OCI-LY1 (cell line): ENCODE measurements at regions not wholly inside any gene's neighbourhood (a gene's known extent, or its start where the extent isn't known, plus 50 kb on each side); places are given as distances from the start of the nearest gene placed in this dataset.
"Not testable (repeated sequence)": the region's sequence is repeated elsewhere in the genome, so short reads cannot be mapped to it uniquely, and the experiment has no call there.

Experiments
- H2AFZ ChIP-seq: fragments of 200-600 bp; sonication (generic), shearing (Covaris generic); 2 replicates; pipeline ENCODE4 v1.6.0; 2014; ENCODE audit warnings: antibody characterized with exemption, mild to moderate bottlenecking, low read length
- H3F3A ChIP-seq: fragments of 200-600 bp; sonication (generic), shearing (Covaris generic); 2 replicates; pipeline ENCODE4 v1.6.0; 2014; ENCODE audit warnings: mild to moderate bottlenecking, antibody characterized with exemption, low read length, moderate library complexity; ENCODE audit not compliant: insufficient read depth
- H3K27ac ChIP-seq: fragments of 200-600 bp; sonication (generic); 2 replicates; pipeline ENCODE4 v1.5.1; 2014; ENCODE audit warnings: low read length, mixed run types, mild to moderate bottlenecking, low read depth; ENCODE audit not compliant: poor library complexity, severe bottlenecking
- H3K27me3 ChIP-seq: fragments of 200-600 bp; sonication (generic); 2 replicates; pipeline ENCODE4 v1.6.0; 2014; ENCODE audit warnings: antibody characterized with exemption, mild to moderate bottlenecking, low read length, moderate library complexity; ENCODE audit not compliant: insufficient read depth
- H3K36me3 ChIP-seq: fragments of 200-600 bp; sonication (generic); 2 replicates; pipeline ENCODE4 v1.6.1; 2014; ENCODE audit warnings: mild to moderate bottlenecking, antibody characterized with exemption, low read length, moderate library complexity, mixed read lengths; ENCODE audit not compliant: insufficient read depth
- H3K4me1 ChIP-seq: fragments of 200-600 bp; sonication (generic); 2 replicates; pipeline ENCODE4 v1.5.1; 2014; ENCODE audit warnings: mild to moderate bottlenecking, low read length, moderate library complexity; ENCODE audit not compliant: insufficient read depth, severe bottlenecking
- H3K4me2 ChIP-seq: fragments of 200-600 bp; sonication (generic), shearing (Covaris generic); 2 replicates; pipeline ENCODE4 v1.6.1; 2014; ENCODE audit warnings: low read length
- H3K4me3 ChIP-seq: fragments of 200-600 bp; sonication (generic); 2 replicates; pipeline ENCODE4 v1.5.1; 2014; ENCODE audit warnings: low read length, low read depth, mild to moderate bottlenecking, mixed read lengths; ENCODE audit not compliant: poor library complexity, severe bottlenecking
- H3K79me2 ChIP-seq: fragments of 200-600 bp; shearing (Covaris generic); 2 replicates; pipeline ENCODE4 v1.6.1; 2016; ENCODE audit warnings: mixed run types, low read length, mixed read lengths; ENCODE audit not compliant: insufficient read depth
- H3K9ac ChIP-seq: fragments of 200-600 bp; sonication (generic), shearing (Covaris generic); 2 replicates; pipeline ENCODE4 v1.6.1; 2014; ENCODE audit warnings: mild to moderate bottlenecking, low read length, mixed read lengths
- H3K9me2 ChIP-seq: fragments of 200-600 bp; sonication (generic), shearing (Covaris generic); 2 replicates; pipeline ENCODE4 v1.6.1; 2014; ENCODE audit warnings: low read depth, mild to moderate bottlenecking, low read length, mixed read lengths
- H3K9me3 ChIP-seq: fragments of 200-600 bp; shearing (Covaris generic); 2 replicates; pipeline ENCODE4 v1.6.1; 2014; ENCODE audit warnings: low read length, mixed read lengths
- H4K20me1 ChIP-seq: fragments of 200-600 bp; sonication (generic), shearing (Covaris generic); 2 replicates; pipeline ENCODE4 v1.6.0; 2016; ENCODE audit warnings: mild to moderate bottlenecking, low read length; ENCODE audit not compliant: insufficient read depth
- CTCF ChIP-seq: fragments of 200-600 bp; sonication (generic), shearing (Covaris generic); IDR thresholded peaks from 2 replicates; pipeline ENCODE4 v1.5.1; 2017; ENCODE audit warnings: mild to moderate bottlenecking, antibody characterized with exemption, low read length, moderate library complexity, mixed read lengths
- EZH2 ChIP-seq: fragments of 200-600 bp; sonication (generic), shearing (Covaris generic); IDR thresholded peaks from 2 replicates; pipeline ENCODE4 v1.8.0; 2017; ENCODE audit warnings: borderline replicate concordance, mixed run types, mild to moderate bottlenecking, antibody characterized with exemption, low read length, moderate library complexity, mixed read lengths

DNA sequence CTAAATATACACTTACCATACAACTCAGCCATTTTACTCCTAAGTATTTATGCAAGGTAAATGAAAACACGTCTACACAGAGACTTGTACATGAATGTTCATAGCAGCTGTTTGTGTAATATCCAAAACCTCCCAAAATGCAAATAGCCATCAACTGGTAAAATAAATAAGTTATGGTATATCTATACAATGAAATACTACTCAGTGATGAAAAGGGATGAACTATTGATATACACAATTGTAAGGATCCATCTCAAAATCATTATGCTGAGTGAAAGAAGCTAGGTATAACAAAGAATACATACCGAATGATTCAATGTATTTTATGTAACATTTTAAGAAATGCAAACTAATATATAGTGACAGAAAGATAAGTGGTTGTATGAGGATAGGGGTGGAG, 149.8 kb upstream of the TNFSF11 start:
- TF ChIP-seq EZH2 (no peak), CTCF (no peak)
- Histone ChIP-seq H3F3A (no peaks in the 10 kb centered on the region), H3K27me3 (no peaks in the 10 kb centered on the region), H3K4me1 (no peaks in the 10 kb centered on the region), H3K9me2 (no peaks in the 10 kb centered on the region), H3K4me3 (no peak overlapping the region), H3K9ac (no peak overlapping the region), H3K9me3 (no peaks in the 10 kb centered on the region), H2AFZ (no peak overlapping the region), H3K79me2 (no peaks in the 10 kb centered on the region), H3K4me2 (no peak overlapping the region), H3K36me3 (no peaks in the 10 kb centered on the region), H4K20me1 (no peaks in the 10 kb centered on the region), H3K27ac (no peak overlapping the region)

DNA sequence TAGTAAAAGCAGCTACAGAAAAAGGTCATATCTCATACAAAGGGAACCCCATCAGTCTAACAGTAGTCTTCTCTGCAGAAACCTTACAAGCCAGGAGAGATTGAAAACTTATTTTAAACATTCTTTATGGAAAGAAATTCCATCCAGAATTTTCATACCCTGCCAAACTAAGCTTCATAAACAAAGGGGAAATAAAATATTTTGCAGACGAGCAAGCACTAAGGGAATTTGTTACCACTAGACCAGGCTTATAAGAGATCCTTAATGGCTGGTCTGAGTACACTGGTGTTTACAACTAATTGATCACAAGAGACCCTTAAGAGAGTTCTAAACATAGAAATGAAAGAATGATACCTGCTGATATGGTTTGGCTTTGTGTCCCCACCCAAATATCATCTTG, 128.6 kb upstream of the TNFSF11 start:
- H3K79me2 ChIP-seq, result no peaks in the 10 kb centered on the region
- H3K4me3 ChIP-seq, result no peak overlapping the region
- no peak overlapping the region for H3K9ac ChIP-seq
- 0 out of 2 replicates have a peak, but pooled peaks cover 3% of the 10 kb centered on the region for H3K9me3 ChIP-seq
- H4K20me1 ChIP-seq, result no peaks in the 10 kb centered on the region
- TF ChIP-seq CTCF (no peak), EZH2 (no peak)
- no peak overlapping the region for H2AFZ ChIP-seq
- H3K36me3 ChIP-seq, result no peaks in the 10 kb centered on the region
- H3K9me2 ChIP-seq, result no peaks in the 10 kb centered on the region
- H3K27me3 ChIP-seq, result no peaks in the 10 kb centered on the region
- no peak overlapping the region for H3K4me2 ChIP-seq
- no peaks in the 10 kb centered on the region for H3K4me1 ChIP-seq
- H3F3A ChIP-seq, result no peaks in the 10 kb centered on the region
- no peak overlapping the region for H3K27ac ChIP-seq

DNA sequence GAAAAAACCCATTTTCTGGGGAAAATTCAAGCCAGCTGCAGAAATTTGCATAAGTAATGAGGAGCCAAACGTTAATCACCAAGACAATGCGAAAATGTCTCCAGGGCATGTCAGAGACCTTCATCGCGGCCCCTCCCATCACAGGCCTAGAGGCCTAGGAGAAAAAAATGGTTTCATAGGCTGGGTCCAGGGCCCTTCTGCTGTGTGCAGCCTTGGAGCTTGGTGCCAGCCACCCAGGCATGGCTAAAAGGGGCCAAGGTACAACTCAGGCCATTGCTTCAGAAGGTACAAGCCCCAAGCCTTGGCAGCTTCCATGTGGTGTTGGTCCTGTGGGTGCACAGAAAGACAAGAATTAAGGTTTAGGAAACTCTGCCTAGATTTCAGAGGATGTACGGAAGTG, 127.4 kb upstream of the TNFSF11 start:
- H3K36me3 ChIP-seq, H3K79me2 ChIP-seq, H3F3A ChIP-seq, H3K27me3 ChIP-seq, H2AFZ ChIP-seq, H3K9ac ChIP-seq, H3K4me3 ChIP-seq, H3K4me2 ChIP-seq, H4K20me1 ChIP-seq, H3K27ac ChIP-seq, H3K4me1 ChIP-seq, H3K9me3 ChIP-seq, H3K9me2 ChIP-seq: not testable (repeated sequence)

DNA sequence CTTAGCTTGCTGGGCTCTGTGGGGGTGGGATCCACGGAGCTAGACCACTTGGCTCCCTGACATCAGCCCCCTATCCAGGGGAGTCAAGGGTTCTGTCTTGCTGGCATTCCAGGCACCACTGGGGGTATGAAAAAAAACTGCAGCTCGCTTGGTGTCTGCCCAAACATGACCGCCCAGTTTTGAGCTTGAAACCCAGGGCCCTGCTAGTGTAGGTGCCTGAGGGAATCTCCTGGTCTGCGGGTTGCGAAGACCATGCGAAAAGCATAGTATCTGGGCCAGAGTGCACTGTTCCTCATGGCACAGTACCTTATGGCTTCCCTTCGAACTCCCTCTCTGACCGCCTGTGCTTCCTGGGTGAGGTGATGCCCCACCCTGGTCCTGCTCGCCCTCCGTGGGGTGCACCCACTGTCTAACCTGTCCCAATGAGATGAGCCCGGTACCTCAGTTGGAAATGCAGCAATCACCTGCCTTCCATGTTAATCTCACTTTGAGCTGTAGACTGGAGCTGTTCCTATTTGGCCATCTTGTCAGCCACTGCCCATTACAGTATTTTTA, 120.8 kb upstream of the TNFSF11 start:
- Histone ChIP-seq H3K9me3 (no peaks in the 10 kb centered on the region), H2AFZ (no peak overlapping the region), H3K4me1 (no peaks in the 10 kb centered on the region), H3K4me2 (no peak overlapping the region), H3K79me2 (no peaks in the 10 kb centered on the region), H3K9me2 (no peaks in the 10 kb centered on the region), H3F3A (no peaks in the 10 kb centered on the region), H3K9ac (no peak overlapping the region), H4K20me1 (no peaks in the 10 kb centered on the region), H3K4me3 (no peak overlapping the region), H3K27me3 (no peaks in the 10 kb centered on the region), H3K27ac (no peak overlapping the region), H3K36me3 (no peaks in the 10 kb centered on the region)
- TF ChIP-seq CTCF (no peak), EZH2 (no peak)
